IMR-90 (cell line): ENCODE measurements at regions not wholly inside any gene's neighbourhood (a gene's known extent, or its start where the extent isn't known, plus 50 kb on each side); places are given as distances from the start of the nearest gene placed in this dataset.

Source experiments
- BHLHE40 ChIP-seq: fragments of 150-350 bp; IDR thresholded peaks from 2 replicates; pipeline ENCODE4 v1.6.1; 2016; ENCODE audit warnings: mild to moderate bottlenecking, low read depth, low read length
- CEBPB ChIP-seq: IDR thresholded peaks from 2 replicates; pipeline ENCODE4 v1.6.1; 2012; ENCODE audit warnings: low read depth, low read length, improper control_type of control experiment
- MAFK ChIP-seq: IDR thresholded peaks from 2 replicates; pipeline ENCODE4 v1.6.1; 2012; ENCODE audit warnings: low read depth, low read length, improper control_type of control experiment
- POLR2A ChIP-seq: IDR thresholded peaks from 2 replicates; pipeline ENCODE4 v1.6.1; 2012; ENCODE audit warnings: mild to moderate bottlenecking, low read depth, low read length
- RAD21 ChIP-seq: IDR thresholded peaks from 2 replicates; pipeline ENCODE4 v1.6.1; 2012; ENCODE audit warnings: low read length, improper control_type of control experiment
- RFX5 ChIP-seq: IDR thresholded peaks from 2 replicates; pipeline ENCODE4 v1.8.0; 2012; ENCODE audit warnings: low read depth, mild to moderate bottlenecking, low read length, moderate library complexity
- SMC3 ChIP-seq: fragments of 150-350 bp; IDR thresholded peaks from 2 replicates; pipeline ENCODE4 v1.6.1; 2016; ENCODE audit warnings: low read depth, mild to moderate bottlenecking, antibody characterized with exemption, low read length, moderate library complexity
- TF ChIP-seq, protein P1 (sequence below): conservative IDR thresholded peaks from 2 replicates; pipeline ENCODE4 v1.5.1; 2012; ENCODE audit warnings: mild to moderate bottlenecking, low read depth, low read length, improper control_type of control experiment
- TF ChIP-seq, protein P2 (sequence below): fragments of 150-350 bp; IDR thresholded peaks from 2 replicates; pipeline ENCODE4 v1.6.1; 2017; ENCODE audit warnings: mild to moderate bottlenecking, antibody characterized with exemption, low read length, low read depth

DNA sequence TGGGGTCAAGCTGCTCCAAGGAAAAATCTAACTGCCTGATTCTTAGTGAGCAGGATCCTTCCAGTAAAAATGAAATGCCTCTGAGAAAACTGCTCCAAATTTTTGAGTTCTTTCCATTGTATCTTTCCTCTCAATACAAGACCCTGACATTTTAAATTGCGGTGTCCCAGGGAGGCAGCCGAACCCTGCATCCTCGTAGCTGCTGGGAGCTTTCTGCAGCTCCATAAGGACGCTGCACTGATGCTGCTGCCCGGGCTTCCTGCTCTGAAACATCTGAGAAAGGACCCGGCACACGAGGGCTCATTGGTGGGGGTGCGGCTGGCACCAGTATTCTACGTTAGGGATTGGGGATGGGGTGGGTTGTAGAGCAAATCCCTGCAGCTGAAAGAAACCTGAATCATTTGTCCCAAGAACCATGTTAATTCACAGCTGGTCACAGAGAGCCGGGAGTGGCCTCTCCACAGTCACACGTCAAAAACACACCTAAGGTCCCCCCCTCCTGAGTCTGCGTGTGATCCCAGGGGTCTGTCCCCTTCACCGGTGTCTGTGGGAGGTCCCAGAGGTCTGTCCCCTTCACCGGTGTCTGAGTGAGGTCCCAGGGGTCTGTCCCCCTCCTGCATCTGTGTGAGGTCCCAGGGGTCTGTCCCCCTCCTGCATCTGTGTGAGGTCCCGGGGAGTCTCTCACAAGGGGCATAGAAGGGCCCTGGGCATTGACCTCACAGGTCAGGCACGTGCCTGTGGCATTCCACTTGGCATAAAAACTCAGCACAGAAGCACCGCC is 63.4 kb upstream of the ZNF354B start:
- no peak for TF ChIP-seq POLR2A
- TF ChIP-seq, protein P1, sequence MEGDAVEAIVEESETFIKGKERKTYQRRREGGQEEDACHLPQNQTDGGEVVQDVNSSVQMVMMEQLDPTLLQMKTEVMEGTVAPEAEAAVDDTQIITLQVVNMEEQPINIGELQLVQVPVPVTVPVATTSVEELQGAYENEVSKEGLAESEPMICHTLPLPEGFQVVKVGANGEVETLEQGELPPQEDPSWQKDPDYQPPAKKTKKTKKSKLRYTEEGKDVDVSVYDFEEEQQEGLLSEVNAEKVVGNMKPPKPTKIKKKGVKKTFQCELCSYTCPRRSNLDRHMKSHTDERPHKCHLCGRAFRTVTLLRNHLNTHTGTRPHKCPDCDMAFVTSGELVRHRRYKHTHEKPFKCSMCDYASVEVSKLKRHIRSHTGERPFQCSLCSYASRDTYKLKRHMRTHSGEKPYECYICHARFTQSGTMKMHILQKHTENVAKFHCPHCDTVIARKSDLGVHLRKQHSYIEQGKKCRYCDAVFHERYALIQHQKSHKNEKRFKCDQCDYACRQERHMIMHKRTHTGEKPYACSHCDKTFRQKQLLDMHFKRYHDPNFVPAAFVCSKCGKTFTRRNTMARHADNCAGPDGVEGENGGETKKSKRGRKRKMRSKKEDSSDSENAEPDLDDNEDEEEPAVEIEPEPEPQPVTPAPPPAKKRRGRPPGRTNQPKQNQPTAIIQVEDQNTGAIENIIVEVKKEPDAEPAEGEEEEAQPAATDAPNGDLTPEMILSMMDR = no peak
- no peak for TF ChIP-seq RFX5
- TF ChIP-seq, protein P2, sequence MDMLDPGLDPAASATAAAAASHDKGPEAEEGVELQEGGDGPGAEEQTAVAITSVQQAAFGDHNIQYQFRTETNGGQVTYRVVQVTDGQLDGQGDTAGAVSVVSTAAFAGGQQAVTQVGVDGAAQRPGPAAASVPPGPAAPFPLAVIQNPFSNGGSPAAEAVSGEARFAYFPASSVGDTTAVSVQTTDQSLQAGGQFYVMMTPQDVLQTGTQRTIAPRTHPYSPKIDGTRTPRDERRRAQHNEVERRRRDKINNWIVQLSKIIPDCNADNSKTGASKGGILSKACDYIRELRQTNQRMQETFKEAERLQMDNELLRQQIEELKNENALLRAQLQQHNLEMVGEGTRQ = no peak
- TF ChIP-seq RAD21 = no peak
- TF ChIP-seq MAFK = no peak
- TF ChIP-seq CEBPB = no peak
- TF ChIP-seq BHLHE40 = no peak
- TF ChIP-seq SMC3 = no peak
